ENCODE measurements at regions not wholly inside any gene's neighbourhood (a gene's known extent, or its start where the extent isn't known, plus 50 kb on each side); places are given as distances from the start of the nearest gene placed in this dataset.

DNA sequence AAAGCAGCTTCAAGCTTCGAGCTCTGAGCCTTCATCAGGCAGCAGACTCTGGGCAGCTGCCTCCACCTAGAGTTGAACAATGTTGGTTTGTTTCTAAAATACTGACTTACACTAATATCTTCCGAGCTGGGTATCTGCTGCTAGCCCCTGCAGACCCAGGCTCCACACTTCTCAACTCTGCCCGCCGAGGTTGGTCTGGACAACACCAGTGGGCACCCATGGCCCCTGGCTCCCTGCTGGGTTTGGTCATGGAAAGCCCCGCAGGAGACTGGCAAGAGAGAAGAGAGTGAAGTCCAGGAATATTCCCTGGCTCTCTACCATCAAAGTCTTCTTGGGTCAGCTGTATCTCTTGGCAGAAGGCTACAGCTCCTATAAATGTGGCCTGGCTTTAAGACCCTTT lies 214.2 kb upstream of the TMEM132C start:
- DNase-seq (ENCODE audit: low read depth in 2 of 2), result no peak

DNA sequence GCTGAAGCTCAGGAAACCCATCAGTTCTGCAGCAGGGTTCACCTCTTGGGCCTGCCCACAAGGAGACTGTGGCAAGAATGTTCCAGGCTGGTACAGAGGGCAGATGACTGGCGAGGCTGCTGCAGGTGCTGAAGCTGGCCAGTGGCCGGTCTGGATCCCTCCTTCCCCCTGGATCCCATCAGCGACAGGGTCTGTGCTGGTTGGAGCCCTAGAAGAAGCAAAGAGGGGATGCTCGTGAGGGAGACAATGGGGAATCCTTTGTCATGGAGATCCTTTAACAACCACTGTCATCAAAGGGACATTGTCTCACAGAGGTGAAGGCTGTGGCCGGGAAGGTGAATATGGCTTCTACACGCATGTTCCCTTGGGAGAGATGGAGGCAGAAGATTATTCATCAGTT lies 211.4 kb upstream of the TMEM132C start:
- DNase-seq (ENCODE audit: low read depth in 2 of 2), result no peak

DNA sequence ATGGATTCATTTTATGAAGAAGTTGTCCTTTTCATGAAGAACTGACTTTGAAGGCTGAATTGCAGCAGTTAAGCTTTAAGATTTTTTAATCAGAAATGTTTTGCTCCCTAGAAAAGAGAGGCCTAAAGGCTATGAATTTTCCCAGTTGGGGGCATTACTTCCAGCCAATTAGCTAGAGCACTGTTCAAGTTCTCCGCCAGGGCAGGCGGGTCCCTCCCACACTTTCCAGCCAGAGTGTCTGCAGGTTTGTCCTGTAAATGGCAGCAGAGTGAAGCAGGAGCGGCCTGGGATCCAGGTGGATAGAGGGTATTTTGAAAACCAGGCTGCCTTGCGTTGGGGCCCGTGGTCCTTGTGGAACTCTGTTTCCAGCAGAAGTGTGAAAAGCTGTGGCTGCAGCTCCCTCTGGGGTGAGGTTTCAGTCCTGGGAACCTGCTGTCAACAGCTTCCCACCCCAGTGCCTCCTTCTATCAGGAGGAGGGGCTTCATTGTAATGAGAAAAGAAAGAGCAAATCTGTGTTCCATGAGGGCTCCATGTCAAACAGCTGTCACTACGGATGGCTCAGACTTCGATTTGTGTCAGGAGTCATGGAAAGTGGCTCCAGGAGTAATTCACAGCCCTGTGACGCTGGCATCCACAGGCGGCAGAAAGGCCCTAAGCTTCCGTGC lies 210.7 kb upstream of the TMEM132C start:
- no peak for DNase-seq (ENCODE audit: low read depth in 2 of 2)

DNA sequence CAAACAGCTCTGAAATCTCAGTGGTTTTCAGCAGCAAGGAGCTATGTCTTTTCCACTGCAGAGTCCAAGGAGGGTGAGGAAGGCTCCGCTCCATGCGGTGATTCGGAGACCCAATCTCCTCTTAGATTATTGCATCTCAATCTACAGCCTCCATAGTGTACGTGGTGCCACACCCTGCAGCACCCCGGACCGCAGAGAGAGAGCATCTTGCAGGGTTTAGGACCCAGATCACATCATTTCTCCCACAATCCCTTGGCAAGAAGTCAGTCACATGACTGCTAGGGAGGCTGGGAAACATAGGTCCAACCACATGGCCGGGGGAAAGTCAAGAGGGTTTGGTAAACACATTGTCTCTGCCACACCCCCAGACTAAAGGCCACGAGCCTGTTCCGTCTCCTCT lies 209.4 kb upstream of the TMEM132C start:
- no peak for DNase-seq (ENCODE audit: low read depth in 2 of 2)

DNA sequence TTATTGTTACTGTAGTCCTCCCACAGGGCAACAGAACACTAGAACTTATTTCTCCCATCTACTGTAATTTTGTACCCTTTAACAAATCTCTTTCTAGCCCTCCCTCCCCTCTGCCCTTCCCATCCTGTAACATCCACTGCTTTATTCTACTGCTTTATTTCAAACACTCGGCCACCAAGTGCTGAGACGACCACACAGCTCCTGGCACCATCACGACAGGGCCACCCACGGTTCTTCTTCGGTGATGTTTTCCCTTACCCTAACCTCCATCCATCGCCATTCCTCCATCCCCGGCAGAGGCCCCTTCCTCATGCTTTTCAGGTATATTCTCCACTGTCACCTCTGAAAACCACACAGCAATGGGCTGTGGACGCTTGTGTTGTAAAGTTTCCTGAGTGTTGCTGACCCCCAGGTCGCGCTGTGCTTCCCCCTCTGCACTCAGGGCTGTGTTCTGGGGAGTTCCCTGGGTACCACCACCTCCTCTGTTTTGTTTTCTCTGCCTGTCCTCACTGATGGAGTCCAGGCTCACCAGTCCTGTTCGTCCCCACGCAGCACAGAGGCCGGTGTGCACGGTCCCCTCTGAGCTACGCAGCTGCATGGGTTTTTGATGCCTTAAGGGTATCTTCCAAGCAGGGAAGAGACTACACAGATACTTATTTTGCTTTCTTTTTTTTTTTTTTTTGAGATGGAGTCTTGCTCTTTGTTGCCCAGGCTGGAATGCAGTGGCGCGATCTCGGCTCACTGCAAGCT lies 207.2 kb upstream of the TMEM132C start:
- no peak for DNase-seq (ENCODE audit: low read depth in 2 of 2)

DNA sequence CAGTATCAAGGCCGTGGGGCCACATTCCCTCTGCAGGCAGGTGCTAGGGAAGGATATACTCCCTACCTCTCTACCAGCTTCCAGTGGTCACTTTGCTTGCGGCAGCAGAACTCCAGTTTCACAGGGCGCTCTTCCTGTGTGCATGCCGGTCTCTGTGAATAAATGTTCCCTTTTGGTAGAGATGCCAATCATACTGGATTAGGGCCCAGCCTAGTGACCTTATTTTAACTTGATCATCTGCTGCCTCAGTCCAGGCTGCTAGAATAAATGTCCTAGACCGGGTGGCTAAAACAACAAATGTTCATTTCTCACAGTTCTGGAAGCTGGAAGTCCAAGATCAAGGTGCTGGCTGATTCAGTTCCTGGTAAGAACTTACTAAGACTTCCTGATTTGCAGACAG lies 198.8 kb upstream of the TMEM132C start:
- no peak for DNase-seq (ENCODE audit: low read depth in 2 of 2)

DNA sequence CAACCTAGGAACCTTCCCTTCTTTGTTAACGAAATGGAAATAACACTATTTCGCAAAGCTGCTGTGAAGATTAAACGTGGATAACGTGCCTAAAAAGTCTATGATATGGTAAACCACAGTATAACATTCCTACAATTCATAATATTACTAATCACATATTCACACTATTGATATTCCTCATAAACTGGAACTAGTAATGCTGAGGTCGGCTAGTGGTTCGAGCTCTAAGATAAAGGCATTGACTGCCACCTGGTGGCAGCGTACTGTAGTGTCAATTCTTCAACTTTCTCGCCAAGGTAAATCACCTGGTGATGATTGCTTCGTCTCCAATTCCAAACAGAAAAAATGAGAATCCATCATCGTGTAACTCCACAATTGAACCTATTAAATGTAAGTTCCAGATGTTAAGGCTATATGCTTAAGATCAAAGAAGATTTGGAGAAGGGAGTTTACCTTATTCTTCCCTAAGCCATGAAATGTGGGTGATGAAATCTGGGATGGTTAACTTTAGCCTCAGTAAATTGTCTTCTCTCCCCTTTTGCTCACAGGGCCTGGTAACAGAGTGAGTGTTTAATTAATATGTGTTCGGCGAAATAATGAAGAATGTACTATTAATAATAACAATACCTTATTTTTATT lies 197.5 kb upstream of the TMEM132C start:
- peak; percentile 53 to 56 for DNase-seq (ENCODE audit: low read depth in 2 of 2)

DNA sequence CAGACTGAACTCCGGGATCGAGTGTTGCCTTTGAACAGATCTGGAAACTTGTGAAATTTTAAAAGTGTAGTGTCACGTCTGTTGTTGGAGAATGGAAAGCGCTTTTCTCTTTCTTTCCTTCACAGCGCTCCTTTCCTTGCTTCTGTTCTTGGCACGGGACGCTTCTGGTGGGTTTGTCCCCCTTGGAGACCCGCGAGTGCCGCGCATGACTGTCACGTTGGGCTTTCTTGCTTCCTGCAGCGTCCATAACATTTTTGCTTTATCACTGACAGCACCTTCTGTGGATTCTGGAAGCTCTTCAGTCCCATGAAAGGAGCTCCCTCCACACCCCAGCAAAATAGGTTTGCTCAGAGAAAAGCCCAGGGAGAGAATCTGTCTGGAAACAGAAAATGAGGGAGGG lies 193.0 kb upstream of the TMEM132C start:
- DNase-seq (ENCODE audit: low read depth in 2 of 2), result no peak

DNA sequence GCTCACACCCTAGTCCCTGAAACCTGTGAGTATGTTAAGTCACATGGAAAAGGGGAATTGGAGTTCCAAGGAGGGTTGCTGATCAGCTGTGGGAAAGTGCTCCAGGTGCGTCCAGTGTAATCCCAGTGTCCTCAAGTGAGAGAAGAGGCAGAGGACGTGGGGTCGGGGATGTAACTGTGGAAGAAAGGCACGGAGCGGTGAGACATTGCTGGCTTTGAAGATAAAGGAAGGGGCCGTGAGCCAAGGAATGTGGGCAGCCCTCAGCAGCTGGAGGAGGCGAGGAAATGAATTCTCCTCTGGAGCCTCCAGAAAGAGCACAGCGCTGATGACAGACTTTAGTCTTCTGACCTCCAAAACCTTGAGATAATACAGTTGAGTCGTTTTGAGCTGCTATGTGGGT lies 191.6 kb upstream of the TMEM132C start:
- no peak for DNase-seq (ENCODE audit: low read depth in 2 of 2)

DNA sequence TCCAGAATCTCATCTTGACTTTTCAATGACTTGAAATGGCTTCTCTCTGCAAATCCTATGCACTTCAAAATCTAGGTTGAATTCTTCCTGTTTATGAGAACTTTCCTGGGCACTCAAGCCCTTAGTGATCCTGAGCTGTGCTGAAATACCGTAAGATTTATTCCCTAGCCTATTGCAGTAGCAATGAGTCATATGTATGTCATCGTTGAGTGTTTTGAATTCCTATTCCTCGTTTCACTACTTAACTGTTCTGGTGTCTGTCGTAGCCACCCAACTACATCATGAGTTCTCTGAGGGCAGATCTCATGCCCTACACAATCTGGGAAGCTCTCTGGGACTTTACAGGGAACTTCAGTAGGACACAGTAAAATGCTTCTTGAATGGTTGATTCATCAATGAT lies 190.8 kb upstream of the TMEM132C start:
- peak; percentile 79 to 80 for DNase-seq (ENCODE audit: low read depth in 2 of 2)

DNA sequence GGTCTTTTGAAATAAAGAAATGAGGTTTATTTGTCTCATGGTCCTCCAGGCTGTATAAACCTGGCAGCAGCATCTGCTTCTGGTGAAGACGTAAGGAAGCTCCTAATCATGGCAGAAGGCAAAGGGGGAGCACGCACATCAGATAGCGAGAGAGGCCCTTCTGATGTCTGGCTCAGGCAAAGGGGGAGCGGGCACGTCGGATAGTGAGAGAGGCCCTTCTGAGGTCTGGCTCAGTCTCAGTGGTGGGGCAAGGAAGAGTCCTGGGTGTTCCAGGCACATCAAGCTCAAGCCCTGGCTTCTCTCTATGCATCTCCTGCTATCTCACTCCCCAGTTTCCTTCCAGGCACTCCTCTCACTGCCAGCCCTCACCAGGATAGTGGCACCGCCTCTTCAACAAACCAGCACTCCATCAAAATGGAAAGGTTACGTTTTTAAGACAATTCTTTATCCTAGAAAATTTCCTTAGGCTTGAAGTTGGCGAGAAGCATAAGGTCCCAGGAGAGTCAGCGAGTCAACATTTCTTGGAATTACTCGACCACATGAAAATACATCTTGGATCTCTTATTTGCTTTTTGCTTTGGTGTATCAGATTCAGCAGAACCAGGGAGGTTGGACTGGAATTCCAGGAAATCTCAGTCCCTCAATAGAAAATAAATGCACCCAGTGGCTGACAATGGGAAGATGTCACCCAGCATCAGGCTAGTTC lies 189.6 kb upstream of the TMEM132C start:
- peak in 1 of 2 experiments; percentile 33 for DNase-seq (ENCODE audit: low read depth in 2 of 2)

DNA sequence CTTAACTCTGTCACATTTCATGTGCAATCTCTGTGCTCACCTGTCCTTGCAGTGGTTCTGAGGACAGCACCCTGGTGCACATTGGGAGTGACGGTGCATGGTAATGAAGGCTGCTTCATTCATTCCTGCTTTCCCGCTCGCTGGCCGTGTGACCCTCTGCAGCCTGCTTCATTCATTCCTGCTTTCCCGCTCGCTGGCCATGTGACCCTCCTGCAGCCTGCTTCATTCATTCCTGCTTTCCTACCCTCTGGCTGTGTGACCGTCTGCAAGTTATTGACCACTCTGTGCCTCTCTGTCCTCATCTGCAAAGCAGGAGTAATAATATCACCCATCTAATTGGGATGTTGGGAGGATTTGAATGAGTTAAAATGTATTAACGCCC lies 189.1 kb upstream of the TMEM132C start:
- no peak for DNase-seq (ENCODE audit: low read depth in 2 of 2)

DNA sequence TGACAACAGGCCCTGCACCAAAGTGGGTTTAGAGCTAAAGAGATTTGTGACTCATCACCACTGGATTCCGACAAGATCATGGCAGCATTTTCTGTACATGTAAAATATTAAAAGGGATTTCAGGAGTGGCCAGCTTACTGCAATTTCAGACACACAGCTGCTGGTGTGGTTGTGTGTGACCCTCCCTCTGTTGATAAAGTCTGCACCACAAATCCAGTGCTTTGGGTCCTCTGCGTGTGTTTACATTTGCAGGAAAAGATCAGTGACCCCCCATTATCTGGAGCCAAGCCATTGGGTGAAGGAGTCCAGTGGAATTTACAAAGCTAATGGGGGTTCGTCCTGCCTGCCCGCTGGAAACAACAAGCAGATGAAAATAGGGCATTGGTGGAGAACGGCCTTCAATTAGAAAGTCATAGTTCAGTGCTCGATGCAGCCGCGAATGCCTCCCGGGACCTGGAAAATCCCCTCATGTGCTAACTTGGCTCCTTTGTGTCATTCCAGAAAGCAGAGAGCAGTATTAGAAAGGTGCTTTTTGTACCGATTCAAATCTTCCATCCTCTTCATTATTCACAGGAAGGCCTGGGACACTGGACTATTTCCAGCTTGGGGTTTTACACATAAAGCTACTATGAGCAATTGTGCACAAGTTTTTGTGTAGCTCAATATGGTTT lies 188.5 kb upstream of the TMEM132C start:
- DNase-seq (ENCODE audit: low read depth in 2 of 2), result peak; percentile 66 to 72

DNA sequence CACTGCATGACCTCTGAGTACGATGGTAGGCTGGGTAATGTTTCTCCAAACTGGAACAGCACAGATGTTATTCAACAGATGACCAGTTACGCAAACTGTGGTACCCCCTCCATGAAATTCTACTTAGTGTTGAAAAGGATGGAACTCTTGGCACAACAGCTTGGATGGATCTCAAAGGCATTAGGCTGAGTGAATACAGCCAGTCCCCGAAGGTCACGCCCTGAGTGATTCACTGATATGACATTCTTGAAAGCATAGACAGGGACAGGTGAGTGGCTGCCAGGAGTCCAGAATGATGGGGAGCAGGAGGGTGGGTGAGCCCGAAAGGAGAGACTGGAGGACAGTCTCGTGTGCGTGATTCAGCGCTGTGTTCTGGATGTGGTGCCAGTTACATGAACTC lies 187.5 kb upstream of the TMEM132C start:
- DNase-seq (ENCODE audit: low read depth in 2 of 2), result no peak

DNA sequence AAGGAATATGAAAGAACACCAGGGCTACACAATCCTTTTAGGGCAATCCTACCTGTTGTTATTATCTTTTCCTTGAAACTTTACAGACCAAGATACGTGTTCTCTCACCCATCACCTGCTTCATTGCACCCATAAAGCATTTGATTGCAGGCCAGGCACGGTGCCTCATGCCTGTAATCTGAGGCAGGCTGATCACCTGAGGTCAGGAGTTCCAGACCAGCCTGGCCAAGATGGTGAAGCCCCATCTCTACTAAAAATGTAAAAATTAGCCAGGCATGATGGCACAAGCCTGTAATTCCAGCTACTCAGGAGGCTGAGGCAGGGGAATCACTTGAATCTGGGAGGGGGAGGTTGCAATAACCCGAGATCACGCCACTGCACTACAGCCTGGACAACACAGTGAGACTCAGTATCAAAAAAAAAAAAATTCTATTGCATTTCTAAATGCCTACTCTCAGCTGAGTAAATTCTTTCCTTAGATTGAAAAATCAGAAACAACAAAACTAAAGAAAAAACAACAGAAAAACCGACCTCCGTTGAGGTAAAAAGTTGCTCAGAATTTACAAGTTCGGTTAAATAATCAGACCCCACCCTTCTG lies 183.7 kb upstream of the TMEM132C start:
- no peak for DNase-seq (ENCODE audit: low read depth in 2 of 2)

DNA sequence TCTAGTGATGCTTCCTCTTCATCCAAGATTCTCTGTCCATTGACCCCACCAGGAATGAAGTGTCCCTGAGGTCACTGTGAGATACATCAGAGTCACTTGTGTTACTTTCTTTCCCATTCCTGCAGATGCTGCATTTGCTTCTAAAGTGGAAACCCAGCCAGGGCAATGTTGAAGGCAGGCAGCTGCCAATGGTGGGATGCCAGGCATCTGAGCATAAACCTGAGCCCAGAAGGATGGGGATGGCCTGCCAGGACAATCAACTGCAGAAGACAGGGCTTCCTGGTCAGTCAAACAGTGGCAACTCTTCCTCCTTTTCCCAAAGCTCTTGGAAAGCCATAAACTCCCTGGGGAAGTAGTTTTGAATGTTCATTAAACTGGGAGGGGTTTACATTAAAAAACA lies 178.0 kb upstream of the TMEM132C start:
- no peak for DNase-seq (ENCODE audit: low read depth in 2 of 2)

DNA sequence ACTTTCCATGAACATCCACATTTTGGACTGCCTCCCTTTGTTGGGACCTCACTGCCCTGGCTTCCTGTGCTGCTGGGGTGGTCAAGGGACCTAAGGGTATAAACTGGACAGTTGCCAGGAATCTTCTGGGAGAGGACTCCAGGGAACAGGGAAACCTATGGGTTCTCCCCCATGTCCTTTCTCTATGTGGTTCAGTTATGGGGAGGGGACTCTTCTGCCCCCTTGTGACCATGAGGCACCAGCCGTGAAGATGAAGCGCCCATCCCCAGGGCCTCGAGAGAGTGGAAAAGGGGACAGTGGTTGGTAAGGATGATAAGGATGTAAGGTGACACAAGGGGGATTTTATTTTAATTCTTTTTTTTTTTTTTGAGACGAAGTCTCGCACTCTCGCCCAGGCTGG lies 177.0 kb upstream of the TMEM132C start:
- DNase-seq (ENCODE audit: low read depth in 2 of 2), result no peak

DNA sequence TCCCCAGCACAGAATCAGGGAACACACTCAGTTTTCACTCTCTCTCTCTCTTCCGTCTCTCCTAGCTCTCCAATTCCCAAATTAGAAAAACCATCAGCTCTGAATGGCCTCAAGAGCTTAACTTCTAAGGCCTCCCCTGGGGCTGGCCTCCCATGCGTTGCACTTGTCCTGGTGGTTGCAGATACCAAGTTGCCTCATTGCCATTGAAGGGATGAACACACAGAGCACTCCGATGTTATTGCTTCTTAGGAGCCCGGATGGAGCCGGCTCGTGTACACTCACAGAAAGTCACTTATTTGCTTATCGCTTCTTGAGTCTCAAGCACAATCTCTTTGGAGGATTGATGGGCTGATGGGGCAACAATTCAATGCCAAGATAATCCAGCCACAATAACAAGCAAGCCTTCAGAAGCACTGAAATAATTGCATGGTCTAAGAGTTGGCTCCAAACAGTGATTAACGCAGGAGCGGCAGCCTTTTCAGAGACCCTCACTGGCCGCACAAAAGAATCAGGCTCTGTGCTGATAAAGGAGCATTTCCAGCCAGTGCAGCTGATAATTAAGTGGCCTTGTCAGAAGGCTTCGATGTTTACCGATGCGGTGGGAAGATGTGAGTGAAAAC lies 175.8 kb upstream of the TMEM132C start:
- no peak for DNase-seq (ENCODE audit: low read depth in 2 of 2)

DNA sequence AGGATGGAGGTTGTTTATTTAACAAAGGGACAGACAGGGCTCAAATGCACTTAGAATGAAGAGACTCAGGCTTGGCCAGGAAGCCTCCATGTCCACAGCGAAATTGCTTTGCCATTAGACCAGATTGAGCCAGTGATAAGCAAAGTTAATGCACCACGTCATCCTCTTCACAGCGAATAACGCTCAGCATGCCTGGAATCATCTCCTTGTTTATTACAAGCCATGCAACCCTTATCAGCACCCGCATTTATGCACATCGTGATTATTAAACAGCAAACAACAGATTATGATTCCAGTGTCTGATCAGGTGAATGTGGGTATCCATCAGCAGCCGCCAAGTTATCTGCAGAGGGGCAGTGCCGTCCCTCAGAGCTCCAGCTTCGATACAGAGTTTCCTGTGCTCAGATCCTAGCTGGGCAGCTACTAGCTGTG lies 175.0 kb upstream of the TMEM132C start:
- DNase-seq (ENCODE audit: low read depth in 2 of 2), result no peak

DNA sequence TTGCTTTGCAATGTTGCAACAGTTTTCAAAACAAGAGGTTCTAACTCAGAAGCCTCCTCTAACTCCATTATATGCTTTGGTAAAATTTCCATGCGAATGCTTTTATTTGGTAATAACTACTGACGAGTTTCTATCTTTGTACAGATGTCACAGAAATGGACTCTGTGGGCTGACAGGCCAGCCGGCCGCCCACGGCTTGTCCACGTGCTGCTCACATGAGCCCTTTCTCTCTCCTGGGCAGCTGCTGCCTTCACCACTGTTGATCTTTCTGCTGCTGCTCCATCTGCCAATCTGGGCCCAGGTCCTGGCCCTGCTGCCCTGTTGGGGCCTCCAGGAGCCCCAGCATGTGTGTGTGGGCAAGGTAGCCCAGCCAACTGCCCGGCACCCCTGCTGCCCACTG lies 168.2 kb upstream of the TMEM132C start:
- no peak for DNase-seq (ENCODE audit: low read depth in 2 of 2)

DNA sequence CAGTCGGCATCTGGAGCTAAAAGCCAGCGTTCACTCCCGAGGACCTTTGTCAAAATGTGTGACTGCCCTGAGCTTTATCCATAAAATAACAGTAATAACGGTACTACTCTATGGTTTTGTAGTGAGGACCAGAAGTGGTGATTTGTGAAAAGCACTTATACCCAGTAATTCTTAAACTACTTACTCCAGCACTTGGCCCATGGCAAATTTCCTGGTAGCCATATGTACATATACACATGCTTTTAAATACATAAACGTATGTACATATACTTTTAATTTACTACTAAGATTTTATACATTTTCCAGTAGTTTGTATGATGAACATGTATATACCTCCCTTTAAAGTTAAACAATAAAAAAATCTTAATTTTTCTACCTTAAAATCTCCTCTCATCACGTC lies 163.8 kb upstream of the TMEM132C start:
- no peak for DNase-seq (ENCODE audit: low read depth in 2 of 2)
